ENCODE measurements at regions not wholly inside any gene's neighbourhood (a gene's known extent, or its start where the extent isn't known, plus 50 kb on each side); places are given as distances from the start of the nearest gene placed in this dataset.

DNA sequence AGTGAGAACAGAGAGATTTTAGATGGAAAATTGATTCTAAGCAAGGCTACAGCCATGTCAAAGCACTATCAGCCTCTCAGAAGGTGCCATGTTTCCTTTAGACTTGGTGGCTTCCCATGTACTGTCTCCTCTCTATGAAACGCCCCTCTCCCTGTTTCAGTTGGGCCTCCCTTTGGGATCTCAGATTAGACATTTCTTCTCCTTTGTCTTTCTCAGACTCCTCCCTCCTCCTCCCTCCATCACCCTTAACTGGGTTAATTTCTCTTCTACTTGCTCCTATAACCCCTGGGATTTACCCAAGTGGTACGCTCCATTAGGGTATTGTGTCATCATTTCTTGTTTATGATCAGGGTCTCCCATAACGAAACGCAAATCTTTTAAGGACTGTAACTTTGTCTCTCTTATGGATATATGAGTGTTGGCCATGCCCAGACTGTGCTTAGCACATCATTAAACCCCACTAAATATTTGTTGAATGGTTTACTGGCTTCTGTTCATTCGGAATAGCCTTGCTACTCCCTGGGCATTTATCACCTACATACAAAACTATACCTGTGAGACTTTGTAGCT is 106.8 kb downstream of the FAM9B start:
- POLR2A ChIA-PET: interaction anchor here (0.5 kb wide), 1 partner anchor 713 kb away, joined by 4 read pairs; no protein-coding TSS in a partner anchor
- no peaks in the 10 kb centered on the region for H3K4me1 Mint-ChIP-seq (ENCODE audit: insufficient read depth, unreplicated experiment)

DNA sequence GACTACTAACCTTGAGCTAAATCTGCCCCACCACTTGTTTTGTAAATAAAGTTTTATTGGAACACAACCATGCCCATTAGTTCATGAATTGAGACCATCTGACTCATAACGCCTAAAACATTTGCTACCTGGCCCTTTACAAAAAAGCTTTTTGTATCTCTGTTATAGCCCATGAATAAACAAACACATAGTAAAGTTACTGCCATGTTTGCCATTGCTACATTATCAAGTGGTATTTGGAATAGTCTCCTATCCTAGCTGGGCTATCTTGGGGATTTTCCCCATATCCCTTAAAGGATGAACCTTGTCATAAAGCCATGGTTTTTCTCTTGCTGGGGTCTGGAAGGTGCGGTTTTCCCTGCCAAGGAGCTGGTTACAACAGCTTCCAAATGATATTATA is 112.3 kb downstream of the FAM9B start:
- TF ChIP-seq, protein P1, sequence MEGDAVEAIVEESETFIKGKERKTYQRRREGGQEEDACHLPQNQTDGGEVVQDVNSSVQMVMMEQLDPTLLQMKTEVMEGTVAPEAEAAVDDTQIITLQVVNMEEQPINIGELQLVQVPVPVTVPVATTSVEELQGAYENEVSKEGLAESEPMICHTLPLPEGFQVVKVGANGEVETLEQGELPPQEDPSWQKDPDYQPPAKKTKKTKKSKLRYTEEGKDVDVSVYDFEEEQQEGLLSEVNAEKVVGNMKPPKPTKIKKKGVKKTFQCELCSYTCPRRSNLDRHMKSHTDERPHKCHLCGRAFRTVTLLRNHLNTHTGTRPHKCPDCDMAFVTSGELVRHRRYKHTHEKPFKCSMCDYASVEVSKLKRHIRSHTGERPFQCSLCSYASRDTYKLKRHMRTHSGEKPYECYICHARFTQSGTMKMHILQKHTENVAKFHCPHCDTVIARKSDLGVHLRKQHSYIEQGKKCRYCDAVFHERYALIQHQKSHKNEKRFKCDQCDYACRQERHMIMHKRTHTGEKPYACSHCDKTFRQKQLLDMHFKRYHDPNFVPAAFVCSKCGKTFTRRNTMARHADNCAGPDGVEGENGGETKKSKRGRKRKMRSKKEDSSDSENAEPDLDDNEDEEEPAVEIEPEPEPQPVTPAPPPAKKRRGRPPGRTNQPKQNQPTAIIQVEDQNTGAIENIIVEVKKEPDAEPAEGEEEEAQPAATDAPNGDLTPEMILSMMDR (IDR thresholded peaks at IDR 0.05; ENCODE audit: unreplicated experiment): no peak
- no peak overlapping the region for H3K4me3 Mint-ChIP-seq (ENCODE audit: unreplicated experiment)
- CTCF ChIA-PET: interaction anchor here (0.6 kb wide), 1 partner anchor 192 kb away, joined by 3 read pairs; no protein-coding TSS in a partner anchor
- POLR2A ChIA-PET: no interaction called here
- peaks cover 5% of the 10 kb centered on the region for H3K9me3 Mint-ChIP-seq (ENCODE audit: unreplicated experiment)
- no TSS peak for BruUV-seq (replicated peaks)
- H3K27ac Mint-ChIP-seq (ENCODE audit: low read depth, unreplicated experiment): no peak overlapping the region
- peaks cover 44% of the 10 kb centered on the region for H3K27me3 Mint-ChIP-seq (ENCODE audit: insufficient read depth, unreplicated experiment)
- intact Hi-C loops (cut with micrococcal nuclease): no loop called here
- no peak for DNase-seq (ENCODE audit: unreplicated experiment)
- H3K4me1 Mint-ChIP-seq (ENCODE audit: insufficient read depth, unreplicated experiment): no peaks in the 10 kb centered on the region
- H3K36me3 Mint-ChIP-seq (ENCODE audit: insufficient read depth, unreplicated experiment): no peaks in the 10 kb centered on the region

More for the DNA sequence above, 106.8 kb downstream of the FAM9B start:
- Mint-ChIP-seq H3K9me3 (ENCODE audit: unreplicated experiment) (peaks cover 8% of the 10 kb centered on the region), H3K27ac (ENCODE audit: low read depth, unreplicated experiment) (no peak overlapping the region), H3K36me3 (ENCODE audit: insufficient read depth, unreplicated experiment) (no peaks in the 10 kb centered on the region), H3K4me3 (ENCODE audit: unreplicated experiment) (no peak overlapping the region), H3K27me3 (ENCODE audit: insufficient read depth, unreplicated experiment) (peaks cover 45% of the 10 kb centered on the region)
- intact Hi-C loops (cut with micrococcal nuclease): no loop called here
- BruUV-seq (replicated peaks): no TSS peak
- TF ChIP-seq, protein P1 (IDR thresholded peaks at IDR 0.05; ENCODE audit: unreplicated experiment): no peak
- no peak for DNase-seq (ENCODE audit: unreplicated experiment)
- CTCF ChIA-PET: no interaction called here

DNA sequence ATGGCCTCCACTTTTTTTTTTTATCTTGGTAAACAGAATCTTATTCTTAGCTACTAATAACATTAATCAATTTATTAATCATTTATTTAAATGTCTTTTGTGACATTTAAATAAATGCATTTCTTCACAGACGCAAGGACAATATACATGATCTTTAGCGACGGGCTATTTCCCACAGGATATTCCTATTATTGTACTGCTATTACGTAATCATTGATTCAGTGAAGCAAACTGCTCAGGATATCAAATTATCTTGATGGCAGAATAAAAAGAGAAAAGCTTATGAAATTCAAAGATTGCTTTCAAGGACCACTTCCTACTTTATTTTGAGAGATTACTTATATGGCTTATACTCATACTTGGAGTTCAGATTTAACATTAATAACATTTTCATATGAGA is 114.1 kb downstream of the FAM9B start:
- no peaks in the 10 kb centered on the region for H3K36me3 Mint-ChIP-seq (ENCODE audit: insufficient read depth, unreplicated experiment)
- ChIA-PET CTCF (no interaction called here), POLR2A (no interaction called here)
- H3K4me3 Mint-ChIP-seq (ENCODE audit: unreplicated experiment): no peak overlapping the region
- TF ChIP-seq, protein P1 (IDR thresholded peaks at IDR 0.05; ENCODE audit: unreplicated experiment): no peak
- no TSS peak for BruUV-seq (replicated peaks)
- DNase-seq (ENCODE audit: unreplicated experiment): no peak
- no peak overlapping the region for H3K27ac Mint-ChIP-seq (ENCODE audit: low read depth, unreplicated experiment)
- H3K27me3 Mint-ChIP-seq (ENCODE audit: insufficient read depth, unreplicated experiment): peaks cover 29% of the 10 kb centered on the region
- intact Hi-C loops (cut with micrococcal nuclease): no loop called here
- peaks cover 7% of the 10 kb centered on the region for H3K9me3 Mint-ChIP-seq (ENCODE audit: unreplicated experiment)
- no peaks in the 10 kb centered on the region for H3K4me1 Mint-ChIP-seq (ENCODE audit: insufficient read depth, unreplicated experiment)

DNA sequence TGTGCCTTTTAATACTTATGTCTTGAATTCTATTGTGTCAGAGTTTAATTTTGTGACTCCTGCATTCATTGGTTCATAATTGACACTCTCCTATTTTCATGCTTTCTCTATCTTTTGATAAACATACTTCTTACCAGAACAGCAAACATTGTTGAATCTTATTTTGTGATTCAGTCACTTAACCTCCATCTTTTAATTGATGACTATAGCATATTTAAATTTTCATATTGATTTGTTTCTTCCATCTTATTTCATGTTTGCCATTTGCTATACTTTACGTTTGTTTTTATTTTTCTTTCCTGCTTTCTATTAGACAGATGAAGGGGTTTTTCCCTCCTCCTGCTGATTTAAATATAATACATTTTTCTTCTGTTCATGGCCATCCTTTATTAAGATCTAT is 115.5 kb upstream of the FAM9A start:
- Mint-ChIP-seq H3K27me3 (ENCODE audit: insufficient read depth, unreplicated experiment) (peaks cover 13% of the 10 kb centered on the region), H3K27ac (ENCODE audit: low read depth, unreplicated experiment) (no peak overlapping the region), H3K36me3 (ENCODE audit: insufficient read depth, unreplicated experiment) (no peaks in the 10 kb centered on the region), H3K4me3 (ENCODE audit: unreplicated experiment) (no peak overlapping the region), H3K9me3 (ENCODE audit: unreplicated experiment) (peaks cover 7% of the 10 kb centered on the region), H3K4me1 (ENCODE audit: insufficient read depth, unreplicated experiment) (no peaks in the 10 kb centered on the region)
- no peak for DNase-seq (ENCODE audit: unreplicated experiment)
- POLR2A ChIA-PET: no interaction called here
- TF ChIP-seq, protein P1 (IDR thresholded peaks at IDR 0.05; ENCODE audit: unreplicated experiment): no peak
- CTCF ChIA-PET: no interaction called here
- no TSS peak for BruUV-seq (replicated peaks)
- intact Hi-C loops (cut with micrococcal nuclease): no loop called here

Data from MCF 10A (cell line).